NCI-H446 treated with DMSO at 0.1 percent for 48 hours (cell line): ENCODE measurements at regions not wholly inside any gene's neighbourhood (a gene's known extent, or its start where the extent isn't known, plus 50 kb on each side); places are given as distances from the start of the nearest gene placed in this dataset.

Experiments used
- DNase-seq: peaks from one replicate; lab custom pipeline; 2025; lab: John Stamatoyannopoulos, UW

DNA sequence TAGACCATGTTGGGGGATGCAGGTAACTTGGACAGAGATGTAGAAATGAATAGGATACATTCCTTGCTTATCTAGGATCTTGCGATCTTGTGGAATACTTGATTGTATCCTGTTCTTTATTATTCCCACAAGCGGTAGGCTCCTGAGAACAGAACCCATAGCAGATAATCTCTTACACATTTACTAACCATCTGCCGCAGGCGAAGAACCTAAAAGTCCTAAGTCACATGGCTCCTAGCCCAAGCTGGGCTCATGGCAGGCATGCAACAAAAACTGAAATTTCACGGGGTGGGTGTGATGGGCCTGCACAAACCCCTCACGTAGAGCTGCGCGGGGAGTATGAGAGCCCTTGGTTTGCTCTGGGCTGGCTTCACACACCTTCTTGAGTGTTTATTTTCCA, 177.4 kb upstream of the NECTIN1 start:
- no peak for DNase-seq

- DNase-seq: no peak
Observed at GRCh38 chr11:119905162-119905561, 176.2 kb upstream of the NECTIN1 start.

GRCh38 chr11:119904531-119905035, 175.6 kb upstream of the NECTIN1 start:
- DNase-seq: no peak

- DNase-seq: no peak
Observed at GRCh38 chr11:119903821-119904220, 174.8 kb upstream of the NECTIN1 start.

DNA sequence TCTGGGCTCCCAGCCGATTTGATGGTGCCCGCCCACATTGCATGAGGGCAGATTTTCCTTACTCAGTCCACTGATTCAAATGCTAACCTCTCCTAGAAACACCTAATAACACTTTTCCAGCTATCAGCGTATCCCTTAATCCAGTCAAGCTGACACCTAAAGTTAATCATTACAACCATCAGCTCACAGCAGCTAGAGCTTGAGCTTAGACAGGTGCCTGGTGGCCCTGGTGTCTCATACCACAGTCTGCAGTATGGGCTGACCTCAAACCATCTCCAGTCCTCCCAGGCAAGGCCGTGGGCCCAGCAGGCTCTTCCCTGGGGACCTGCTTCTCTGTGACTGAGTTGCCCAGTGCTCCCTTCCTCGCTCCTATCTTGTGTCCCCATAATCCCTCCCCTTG, 174.4 kb upstream of the NECTIN1 start:
- DNase-seq: no peak

DNA sequence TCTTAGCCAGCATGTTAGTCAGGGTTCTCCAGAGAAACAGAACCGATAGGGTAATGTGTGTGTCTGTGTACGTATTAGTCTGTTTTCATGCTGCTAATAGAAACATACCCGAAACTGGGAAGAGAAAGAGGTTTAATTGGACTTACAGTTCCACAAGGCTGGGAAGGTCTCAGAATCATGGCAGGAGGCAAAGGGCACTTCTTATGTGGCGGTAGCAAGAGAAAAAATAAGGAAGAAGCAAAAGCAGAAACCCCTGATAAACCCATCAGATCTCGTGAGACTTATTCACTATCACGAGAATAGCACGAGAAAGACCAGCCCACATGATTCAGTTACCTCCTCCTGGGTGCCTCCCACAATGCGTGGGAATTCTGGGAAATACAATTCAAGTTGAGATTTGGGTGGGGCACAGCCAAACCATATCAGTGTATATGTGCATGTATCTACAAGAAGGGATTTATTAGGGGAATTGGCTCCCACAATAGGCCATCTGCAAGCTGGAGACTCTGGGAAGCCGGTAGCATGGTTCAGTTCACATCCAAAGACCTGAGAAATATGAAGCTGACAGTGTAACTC, 173.7 kb upstream of the NECTIN1 start:
- DNase-seq: no peak

DNA sequence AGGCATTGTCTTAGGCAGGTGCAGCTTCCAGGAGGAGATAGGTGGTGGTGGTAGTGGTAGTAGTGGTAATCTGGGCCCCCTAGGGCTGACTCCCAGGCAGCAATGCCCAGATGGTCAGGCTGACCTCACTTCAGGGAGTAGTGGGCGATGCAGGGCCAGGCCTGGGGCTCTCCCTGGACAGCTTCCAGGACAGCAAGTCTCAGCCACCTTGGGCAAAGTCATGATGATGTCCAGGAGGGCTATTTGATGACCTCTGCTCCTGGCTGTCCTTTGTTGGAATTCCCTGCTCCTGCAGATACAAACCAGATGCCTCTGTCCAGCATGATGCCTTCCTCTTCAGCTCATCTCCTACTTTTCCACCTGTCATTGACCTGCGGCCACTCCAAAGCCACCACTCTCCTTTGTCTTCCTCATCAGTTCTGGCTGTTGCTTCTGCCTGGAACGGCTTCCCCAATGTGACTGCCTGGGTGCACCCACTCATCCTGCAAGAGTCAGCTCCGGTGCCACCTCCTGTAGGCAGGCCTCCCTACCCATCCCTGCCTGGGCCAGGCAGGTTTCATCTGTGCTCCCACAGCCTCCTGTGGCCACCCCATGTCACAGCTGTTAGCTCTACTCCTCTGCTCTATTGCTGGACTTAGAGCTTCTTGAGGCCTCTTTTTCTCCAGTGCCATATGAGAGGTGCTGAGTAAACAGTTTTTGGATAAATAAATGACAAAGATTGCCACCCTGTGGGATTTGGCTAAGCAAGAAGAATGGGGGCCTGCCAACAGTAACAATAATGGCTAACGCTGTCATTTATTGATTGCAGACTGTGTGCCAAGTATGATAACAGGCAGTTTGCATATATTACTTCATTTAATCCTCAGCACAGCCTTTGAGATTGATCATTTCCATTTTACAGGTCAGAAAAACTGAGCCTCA, 172.9 kb upstream of the NECTIN1 start:
- no peak for DNase-seq

GRCh38 chr11:119899997-119900396, 171.0 kb upstream of the NECTIN1 start:
- no peak for DNase-seq

DNA sequence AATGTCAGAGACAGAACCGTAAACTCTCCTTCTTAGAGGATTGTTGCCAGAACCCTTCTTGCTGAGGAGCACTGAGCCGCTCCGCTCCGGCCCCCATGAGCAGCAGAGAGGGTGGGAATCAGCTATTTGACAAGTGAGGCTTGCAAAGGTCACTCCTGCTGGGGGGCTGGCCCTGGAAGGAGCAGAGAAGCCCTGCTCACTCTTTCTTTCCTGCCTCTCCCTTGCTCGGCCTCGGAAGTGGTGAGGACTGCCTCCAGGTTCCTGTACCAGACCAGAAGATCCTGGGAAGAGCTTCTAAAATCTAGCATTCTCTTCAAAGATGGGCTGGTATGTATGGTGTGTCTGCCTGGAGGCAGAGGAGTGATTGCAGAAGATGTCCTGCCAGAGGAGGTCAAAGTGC, 168.6 kb upstream of the NECTIN1 start:
- no peak for DNase-seq

- no peak for DNase-seq
Observed at GRCh38 chr11:119897046-119897440, 168.0 kb upstream of the NECTIN1 start.

DNA sequence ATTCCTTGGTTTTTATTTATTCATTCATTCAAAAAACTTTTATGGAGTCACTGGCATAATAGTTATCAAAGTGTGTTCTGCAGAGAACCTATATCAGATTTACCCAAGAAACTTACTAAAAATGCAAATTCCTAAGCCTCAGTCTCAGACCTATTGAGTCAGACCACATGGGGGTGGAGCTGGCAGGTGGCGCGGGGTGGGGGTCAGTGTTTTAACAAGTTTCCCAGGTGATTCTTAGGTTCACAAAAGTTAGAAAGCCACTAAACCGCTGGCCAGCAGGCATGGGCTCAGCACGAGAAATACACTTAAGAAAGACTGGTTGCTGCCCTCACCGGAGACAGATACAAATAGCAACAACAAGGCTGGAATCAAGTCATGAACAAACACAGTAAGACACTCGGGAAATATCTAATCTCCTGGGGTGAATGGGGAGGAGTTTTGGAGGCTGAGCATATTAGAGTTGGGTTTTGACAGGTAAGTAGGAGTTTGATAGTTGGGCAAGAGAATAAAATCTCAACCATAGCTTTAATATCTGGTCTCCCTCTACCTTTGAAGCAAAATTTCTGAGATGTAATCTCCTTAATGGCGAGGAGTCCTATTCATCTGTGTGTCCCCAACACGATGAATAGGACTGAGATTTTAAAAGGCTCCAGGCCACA, 167.5 kb upstream of the NECTIN1 start:
- no peak for DNase-seq

DNA sequence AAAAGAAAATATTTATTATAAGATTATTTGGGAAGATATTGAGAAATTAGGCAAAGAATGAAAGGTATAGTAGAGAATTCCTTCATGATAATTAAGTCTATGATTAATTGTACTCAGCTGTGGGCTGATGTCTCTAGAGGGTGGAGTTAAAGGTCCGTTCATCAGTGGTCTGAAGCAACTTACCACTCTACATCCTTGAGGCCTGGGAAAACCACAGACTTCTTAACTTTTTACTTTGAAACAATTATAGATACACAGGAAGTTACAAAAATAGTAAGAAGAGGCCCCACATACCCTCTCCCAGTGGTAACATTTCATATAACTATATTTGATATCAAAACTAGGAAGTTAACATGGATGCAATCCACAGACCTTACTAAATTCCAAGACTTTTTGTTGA, 167.0 kb upstream of the NECTIN1 start:
- DNase-seq: no peak

- DNase-seq: no peak
Observed at GRCh38 chr11:119894916-119895315, 165.9 kb upstream of the NECTIN1 start.

DNA sequence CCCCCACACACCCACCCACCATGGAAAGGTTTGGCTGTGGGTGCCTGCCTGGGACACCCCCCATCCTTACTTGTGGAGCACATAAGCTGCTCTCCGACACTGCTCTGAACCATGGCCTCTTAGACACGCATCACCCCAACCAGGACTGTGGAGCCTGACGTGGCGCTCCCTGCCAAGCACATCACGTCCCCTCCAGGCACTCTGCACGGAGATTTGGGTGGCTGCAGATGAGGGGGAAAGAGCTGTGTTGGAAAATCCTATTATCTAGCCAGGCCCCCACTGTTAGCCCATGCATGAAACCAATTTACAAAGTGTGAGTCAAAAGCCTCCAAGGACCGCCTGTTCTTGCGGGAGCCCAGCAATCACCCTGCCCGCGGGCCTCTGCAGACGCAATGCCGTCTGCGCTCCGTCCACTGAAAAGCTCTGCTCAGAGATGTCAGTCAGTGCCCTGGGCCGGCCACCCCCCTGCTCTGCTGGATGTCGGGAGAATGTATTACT, 163.4 kb upstream of the NECTIN1 start:
- no peak for DNase-seq

DNA sequence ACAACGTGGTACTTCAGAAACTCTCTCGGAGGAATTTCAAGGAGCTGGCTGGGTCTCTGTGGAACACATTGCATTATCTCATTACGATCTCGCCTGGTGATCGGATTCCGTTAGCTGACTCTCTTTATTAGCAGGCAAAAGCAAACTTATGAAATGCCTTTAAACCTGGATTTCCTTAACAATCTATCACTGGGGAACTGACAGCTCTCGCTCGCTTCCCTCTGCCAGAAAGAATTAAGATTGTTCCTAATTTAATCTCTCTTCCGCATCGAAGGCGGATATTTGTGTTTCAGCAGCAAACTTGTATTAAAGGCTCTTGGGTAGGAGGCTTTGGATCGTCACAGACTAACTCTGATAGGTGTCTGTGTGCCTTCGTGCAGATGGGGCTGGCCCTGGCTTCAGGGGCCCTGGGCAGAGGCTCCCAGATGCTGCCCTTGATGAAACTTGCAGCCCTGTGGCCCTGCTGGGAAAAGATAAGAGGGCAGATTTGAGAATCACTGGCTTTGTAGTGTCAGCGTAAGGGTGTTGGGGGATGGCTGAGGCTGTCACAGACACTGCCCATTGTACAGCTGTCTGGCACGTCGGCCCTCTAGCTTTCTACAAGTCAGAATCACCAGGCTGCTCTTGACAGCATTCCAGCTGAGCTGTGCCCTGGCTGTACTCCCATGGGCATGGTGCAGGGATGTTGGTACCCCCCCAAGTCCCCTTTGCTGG, 162.2 kb upstream of the NECTIN1 start:
- DNase-seq: no peak

- DNase-seq: no peak
Observed at GRCh38 chr11:119890466-119890865, 161.5 kb upstream of the NECTIN1 start.

GRCh38 chr11:119889728-119890280, 160.8 kb upstream of the NECTIN1 start:
- DNase-seq: no peak

GRCh38 chr11:119889111-119889510, 160.1 kb upstream of the NECTIN1 start:
- DNase-seq: no peak

GRCh38 chr11:119888119-119888518, 159.1 kb upstream of the NECTIN1 start:
- no peak for DNase-seq

DNA sequence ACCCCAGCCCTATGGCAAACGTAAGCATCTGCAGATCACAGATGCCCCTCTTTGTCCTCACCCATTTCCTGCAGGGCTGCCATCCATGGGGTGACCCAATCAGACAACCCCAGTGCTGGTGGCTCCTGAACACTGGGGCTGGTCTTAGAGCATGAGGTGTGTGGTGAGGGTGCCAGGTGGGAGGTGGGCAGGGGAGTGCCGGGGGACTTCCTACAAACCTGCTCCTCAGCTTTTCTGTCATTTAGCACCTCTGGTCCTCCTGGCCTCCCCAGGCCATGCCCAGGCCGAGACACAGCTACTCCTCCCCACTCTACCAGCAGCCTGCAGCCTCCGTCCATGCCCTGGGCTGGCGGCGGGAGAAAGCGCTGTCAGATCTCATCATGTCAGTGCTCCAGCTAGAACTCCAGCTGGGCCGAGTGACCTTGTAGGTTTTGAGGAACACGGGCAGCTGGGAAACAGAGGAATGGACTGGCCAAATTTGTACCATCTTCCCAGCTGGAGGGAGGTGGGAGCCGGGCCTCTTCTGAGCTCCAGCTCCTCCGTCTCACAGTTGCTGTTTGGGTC, 157.7 kb upstream of the NECTIN1 start:
- DNase-seq: no peak

- DNase-seq: no peak
Observed at GRCh38 chr11:119885861-119886567, 157.0 kb upstream of the NECTIN1 start.
